ENCODE measurements at regions not wholly inside any gene's neighbourhood (a gene's known extent, or its start where the extent isn't known, plus 50 kb on each side); places are given as distances from the start of the nearest gene placed in this dataset.

- intact Hi-C loops (cut with DNase I), result no loop called here
- WGBS, 2 donors, result 12 to 32% methylated on average over 2 of the region's 2 CpGs
- no peaks in the 10 kb centered on the region for H3K27me3 ChIP-seq
- H3K4me1 ChIP-seq, result peaks cover 0 to 7% (median 0%) of the 10 kb centered on the region in 4 donors
- DNase-seq, result no peak
- H3K9me3 ChIP-seq, result no peaks in the 10 kb centered on the region
- H3K27ac ChIP-seq, result no peak overlapping the region
- no peaks in the 10 kb centered on the region for H3K36me3 ChIP-seq
- no peak for TF ChIP-seq POLR2AphosphoS5 (IDR thresholded peaks at IDR 0.05)
- TF ChIP-seq POLR2A (IDR thresholded peaks at IDR 0.05), result no peak
- TF ChIP-seq CTCF (IDR thresholded peaks at IDR 0.05), result peak in 1 of 4 experiments; percentile 12
- TF ChIP-seq EP300 (IDR thresholded peaks at IDR 0.05), result no peak
- H3K4me3 ChIP-seq, result no peak overlapping the region
These were observed 712.0 kb upstream of the NRSN1 start for GRCh38 chr6:23414051-23414445.

GRCh38 chr6:23414922-23415321, 711.1 kb upstream of the NRSN1 start:
- no peaks in the 10 kb centered on the region for H3K9me3 ChIP-seq
- H3K4me1 ChIP-seq, result peaks cover 0 to 7% (median 0%) of the 10 kb centered on the region in 4 donors
- WGBS, 2 donors, result 70 to 73% methylated on average over 3 of the region's 3 CpGs
- TF ChIP-seq EP300 (IDR thresholded peaks at IDR 0.05) (no peak), POLR2AphosphoS5 (IDR thresholded peaks at IDR 0.05) (no peak), CTCF (IDR thresholded peaks at IDR 0.05) (no peak), POLR2A (IDR thresholded peaks at IDR 0.05) (no peak)
- intact Hi-C loops (cut with DNase I), result no loop called here
- no peaks in the 10 kb centered on the region for H3K36me3 ChIP-seq
- H3K4me3 ChIP-seq, result no peak overlapping the region
- no peak overlapping the region for H3K27ac ChIP-seq
- no peaks in the 10 kb centered on the region for H3K27me3 ChIP-seq
- DNase-seq, result no peak

GRCh38 chr6:23415819-23416427, 710.1 kb upstream of the NRSN1 start:
- DNase-seq, result no peak
- Histone ChIP-seq H3K9me3 (no peaks in the 10 kb centered on the region), H3K4me3 (no peak overlapping the region), H3K4me1 (peaks cover 0 to 7% (median 0%) of the 10 kb centered on the region in 4 donors), H3K27ac (no peak overlapping the region), H3K36me3 (no peaks in the 10 kb centered on the region), H3K27me3 (no peaks in the 10 kb centered on the region)
- no peak for TF ChIP-seq CTCF (IDR thresholded peaks at IDR 0.05)
- TF ChIP-seq POLR2A (IDR thresholded peaks at IDR 0.05), result no peak
- no peak for TF ChIP-seq EP300 (IDR thresholded peaks at IDR 0.05)
- no peak for TF ChIP-seq POLR2AphosphoS5 (IDR thresholded peaks at IDR 0.05)
- intact Hi-C loops (cut with DNase I), result no loop called here
- WGBS, 2 donors, result 74 to 86% methylated on average over 5 of the region's 5 CpGs

- no peaks in the 10 kb centered on the region for H3K9me3 ChIP-seq
- H3K27ac ChIP-seq, result no peak overlapping the region
- WGBS, 2 donors, result 88 to 90% methylated on average over 9 of the region's 9 CpGs
- H3K27me3 ChIP-seq, result no peaks in the 10 kb centered on the region
- no peak overlapping the region for H3K4me3 ChIP-seq
- no peak for DNase-seq
- no peak for TF ChIP-seq POLR2A (IDR thresholded peaks at IDR 0.05)
- TF ChIP-seq CTCF (IDR thresholded peaks at IDR 0.05), result no peak
- TF ChIP-seq POLR2AphosphoS5 (IDR thresholded peaks at IDR 0.05), result no peak
- TF ChIP-seq EP300 (IDR thresholded peaks at IDR 0.05), result no peak
- intact Hi-C loops (cut with DNase I), result no loop called here
- H3K4me1 ChIP-seq, result peaks cover 0 to 7% (median 0%) of the 10 kb centered on the region in 4 donors
- H3K36me3 ChIP-seq, result no peaks in the 10 kb centered on the region
These were observed 708.9 kb upstream of the NRSN1 start for GRCh38 chr6:23417133-23417532.

GRCh38 chr6:23418095-23418494, 707.9 kb upstream of the NRSN1 start:
- no peak for DNase-seq
- 81 to 82% methylated on average over 3 of the region's 3 CpGs for WGBS, 2 donors
- peaks cover 0 to 7% (median 0%) of the 10 kb centered on the region in 4 donors for H3K4me1 ChIP-seq

More at GRCh38 chr6:23418095-23418494, 707.9 kb upstream of the NRSN1 start:
- no peaks in the 10 kb centered on the region for H3K9me3 ChIP-seq
- H3K36me3 ChIP-seq, result no peaks in the 10 kb centered on the region
- intact Hi-C loops (cut with DNase I), result no loop called here
- no peak overlapping the region for H3K27ac ChIP-seq
- TF ChIP-seq CTCF (IDR thresholded peaks at IDR 0.05) (no peak), POLR2A (IDR thresholded peaks at IDR 0.05) (no peak), POLR2AphosphoS5 (IDR thresholded peaks at IDR 0.05) (no peak), EP300 (IDR thresholded peaks at IDR 0.05) (no peak)
- no peaks in the 10 kb centered on the region for H3K27me3 ChIP-seq
- H3K4me3 ChIP-seq, result no peak overlapping the region

Measured in sigmoid colon (tissue), 6 donors.